ENCODE measurements at regions not wholly inside any gene's neighbourhood (a gene's known extent, or its start where the extent isn't known, plus 50 kb on each side); places are given as distances from the start of the nearest gene placed in this dataset.
"Not testable (repeated sequence)": the region's sequence is repeated elsewhere in the genome, so short reads cannot be mapped to it uniquely, and the experiment has no call there.

DNA sequence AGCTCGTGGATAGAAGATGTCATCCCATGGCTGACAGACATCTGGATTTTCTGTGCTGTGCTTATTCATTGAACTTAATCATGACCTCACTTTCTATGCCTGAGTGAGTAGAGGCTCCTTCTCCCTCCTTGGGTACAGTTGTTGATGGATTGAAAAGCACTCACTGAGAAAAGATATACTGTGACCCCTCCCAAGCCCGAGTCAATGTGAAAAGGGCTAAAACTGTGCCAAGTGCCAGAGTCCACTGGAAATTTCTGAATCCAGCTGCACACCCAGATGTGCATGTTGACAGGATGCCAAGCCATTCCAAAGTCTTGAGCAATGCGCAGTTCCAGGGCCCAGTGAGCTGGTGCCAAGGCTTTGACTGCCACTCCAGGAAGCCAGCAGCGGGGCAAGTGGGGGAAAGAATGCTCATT lies 473.0 kb downstream of the NTRK2 start:
- DNase-seq = no peak

DNA sequence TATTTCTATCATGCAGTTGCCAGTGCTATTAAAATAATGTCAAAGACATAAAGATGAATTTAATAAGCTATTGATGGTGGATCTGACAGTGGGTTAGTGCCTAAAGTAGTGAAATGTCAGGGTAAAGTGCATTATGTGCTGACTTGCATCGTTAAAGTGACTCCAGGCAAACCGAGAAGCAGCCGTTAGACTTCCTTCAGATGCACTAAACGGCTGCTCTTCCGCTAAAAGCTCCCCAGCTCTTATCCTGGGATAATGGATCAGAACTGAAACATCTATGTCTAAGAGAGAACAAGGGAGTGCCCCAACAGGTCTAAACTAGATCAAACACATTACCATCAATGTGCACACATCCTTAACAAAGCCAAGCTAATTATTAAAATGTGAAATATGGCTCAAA lies 468.2 kb downstream of the NTRK2 start:
- no peak for DNase-seq

GRCh38 chr9:85136987-85137386 lies 467.5 kb downstream of the NTRK2 start:
- no peak for DNase-seq

GRCh38 chr9:85136507-85136906 lies 467.0 kb downstream of the NTRK2 start:
- DNase-seq = no peak

GRCh38 chr9:85130764-85131163 lies 461.2 kb downstream of the NTRK2 start:
- DNase-seq = no peak

- no peak for DNase-seq
Measured at GRCh38 chr9:85130260-85130659, 460.7 kb downstream of the NTRK2 start.

GRCh38 chr9:85129514-85129913 lies 460.0 kb downstream of the NTRK2 start:
- no peak for DNase-seq

- no peak for DNase-seq
Measured at GRCh38 chr9:85118990-85119755, 449.6 kb downstream of the NTRK2 start.

DNA sequence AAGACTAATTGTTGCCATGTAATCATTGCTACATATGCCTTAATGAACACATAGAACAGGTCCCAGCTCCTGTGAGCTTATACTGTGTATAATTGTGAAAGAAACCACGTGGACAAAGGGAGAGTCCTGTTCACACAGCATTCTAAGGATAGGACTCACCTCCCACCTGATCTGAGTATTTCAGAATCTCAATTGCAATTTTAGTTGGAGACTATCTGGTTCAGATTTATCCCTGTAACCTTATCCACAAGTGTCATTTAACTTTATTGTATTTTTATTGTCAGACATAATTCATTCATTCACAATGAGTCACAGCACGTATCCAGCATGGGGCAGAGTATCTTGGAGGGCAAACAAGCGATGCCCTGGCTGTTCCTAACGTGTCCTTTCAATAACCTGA lies 448.3 kb downstream of the NTRK2 start:
- no peak for DNase-seq

GRCh38 chr9:85115473-85115872 lies 445.9 kb downstream of the NTRK2 start:
- no peak for DNase-seq

DNA sequence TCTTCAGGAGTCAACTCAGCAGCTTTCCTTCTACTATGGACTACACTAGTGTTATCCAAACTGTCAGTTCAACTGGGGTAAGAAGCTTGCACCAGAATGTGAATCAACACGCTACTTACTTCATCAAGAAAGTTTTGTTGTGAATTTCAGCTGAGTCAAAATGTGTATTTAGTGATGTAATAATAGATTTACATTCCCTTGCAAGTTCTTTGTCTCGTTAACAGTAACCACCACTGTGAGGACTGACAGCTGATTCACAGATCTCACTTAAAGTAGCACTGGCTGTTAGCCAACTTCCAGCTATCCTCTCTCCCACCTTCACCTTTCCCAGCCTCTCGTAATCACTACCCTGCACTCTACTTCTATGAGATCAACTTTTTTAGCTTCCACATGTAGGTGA lies 445.3 kb downstream of the NTRK2 start:
- DNase-seq = no peak

DNA sequence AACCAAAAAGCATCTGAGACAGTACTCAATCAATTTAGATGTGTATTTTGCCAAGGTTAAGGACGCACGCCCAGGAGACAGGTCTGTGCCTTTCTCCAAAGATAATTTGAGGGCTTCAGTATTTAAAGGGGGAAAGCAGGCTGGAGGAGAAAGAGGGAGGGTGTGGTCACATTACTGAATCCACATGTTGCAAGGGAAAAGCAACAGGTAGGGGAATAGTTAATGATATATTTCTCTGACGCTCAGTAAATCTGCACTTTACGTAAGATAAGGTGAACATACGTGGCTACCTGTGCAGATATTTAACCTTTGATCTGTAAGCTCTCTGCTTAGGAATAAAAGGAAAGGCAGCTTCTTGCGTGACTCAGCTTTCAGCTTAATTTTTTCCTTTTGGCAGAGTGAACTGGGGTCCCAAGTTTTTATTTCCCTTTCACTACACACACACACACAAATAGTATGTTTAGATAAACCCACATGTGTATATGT lies 443.4 kb downstream of the NTRK2 start:
- no peak for DNase-seq

DNA sequence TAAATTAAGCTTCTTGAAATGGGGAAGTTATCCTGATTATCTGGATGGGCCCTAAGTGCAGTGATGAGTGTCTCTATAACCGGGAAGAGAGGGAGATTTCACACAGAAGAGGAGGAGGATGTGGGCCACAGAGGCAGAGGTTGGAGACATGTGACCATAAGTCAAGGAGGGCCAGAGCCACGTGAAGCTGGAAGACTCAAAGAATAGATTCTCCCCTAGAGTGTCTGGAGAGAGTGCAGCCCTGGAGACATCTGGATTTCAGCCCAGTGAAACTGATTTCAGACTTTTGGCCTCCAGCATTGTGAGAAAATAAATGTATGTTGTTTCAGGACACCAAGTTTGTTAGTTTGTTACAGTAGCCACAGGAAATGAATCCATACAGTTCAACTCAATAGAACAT lies 442.9 kb downstream of the NTRK2 start:
- no peak for DNase-seq

- no peak for DNase-seq
Measured at GRCh38 chr9:85108746-85109145, 439.2 kb downstream of the NTRK2 start.

DNA sequence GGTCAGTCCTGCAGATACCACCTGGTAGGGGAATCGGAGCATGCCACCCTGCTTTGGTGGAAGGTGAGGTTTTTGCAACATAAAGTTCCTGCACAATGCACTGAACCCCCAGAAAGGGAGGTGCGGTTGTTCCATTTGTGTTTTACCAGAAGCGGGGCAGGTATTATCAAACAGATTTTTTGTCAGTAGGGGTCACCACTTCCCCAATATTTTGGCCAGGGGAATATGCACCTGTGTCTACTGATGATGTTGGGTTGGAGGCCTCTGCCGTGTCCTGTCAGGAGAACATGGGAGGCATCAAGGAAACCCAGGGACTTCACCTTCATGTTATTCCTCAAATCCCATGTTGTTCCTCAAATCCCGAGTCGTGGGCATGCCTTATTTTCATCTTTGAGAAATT lies 438.7 kb downstream of the NTRK2 start:
- DNase-seq = no peak

- no peak for DNase-seq
Measured at GRCh38 chr9:85089188-85089969, 419.9 kb downstream of the NTRK2 start.

DNA sequence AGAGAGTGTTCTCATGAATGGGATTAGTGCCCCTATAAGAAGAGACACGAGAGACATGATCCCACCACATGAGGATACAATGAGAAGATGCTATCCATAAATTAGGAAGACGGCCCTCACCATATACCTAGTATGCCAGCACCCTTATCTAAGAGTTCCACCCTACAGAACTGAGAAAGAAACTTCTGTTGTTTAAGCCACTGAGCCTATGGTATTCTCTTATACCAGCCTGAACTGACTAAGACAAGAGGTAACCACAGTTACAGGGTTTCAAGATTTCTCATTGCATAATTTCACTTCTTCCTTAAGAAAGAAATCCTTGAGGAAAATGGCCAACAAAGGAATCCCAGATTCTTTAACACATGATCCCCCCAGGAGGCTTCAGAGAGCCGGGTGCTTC lies 412.4 kb downstream of the NTRK2 start:
- DNase-seq = no peak

DNA sequence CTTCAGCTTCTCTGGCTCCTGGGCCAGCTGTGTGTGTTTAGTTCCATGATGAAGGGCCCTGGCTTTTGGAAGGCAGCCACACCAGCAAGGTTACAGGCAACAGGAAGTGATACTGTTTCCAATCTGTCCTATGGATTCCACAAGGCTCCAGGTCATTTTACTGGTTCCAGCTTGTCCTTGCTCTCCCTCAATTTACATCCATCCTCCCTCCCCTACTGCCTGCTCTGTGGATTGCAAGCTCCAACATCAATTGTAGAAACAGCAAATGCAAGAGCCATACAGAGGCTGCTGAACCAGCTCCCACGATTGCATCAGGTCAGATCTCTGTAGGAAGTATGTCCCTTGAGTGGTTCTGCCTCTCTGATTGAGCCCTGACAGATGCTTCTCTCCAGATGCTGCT lies 409.8 kb downstream of the NTRK2 start:
- no peak for DNase-seq

GRCh38 chr9:85077944-85078343 lies 408.4 kb downstream of the NTRK2 start:
- no peak for DNase-seq

- not testable (repeated sequence) for DNase-seq
Measured at GRCh38 chr9:85077146-85077545, 407.6 kb downstream of the NTRK2 start.
